ENCODE measurements at regions not wholly inside any gene's neighbourhood (a gene's known extent, or its start where the extent isn't known, plus 50 kb on each side); places are given as distances from the start of the nearest gene placed in this dataset.

DNA sequence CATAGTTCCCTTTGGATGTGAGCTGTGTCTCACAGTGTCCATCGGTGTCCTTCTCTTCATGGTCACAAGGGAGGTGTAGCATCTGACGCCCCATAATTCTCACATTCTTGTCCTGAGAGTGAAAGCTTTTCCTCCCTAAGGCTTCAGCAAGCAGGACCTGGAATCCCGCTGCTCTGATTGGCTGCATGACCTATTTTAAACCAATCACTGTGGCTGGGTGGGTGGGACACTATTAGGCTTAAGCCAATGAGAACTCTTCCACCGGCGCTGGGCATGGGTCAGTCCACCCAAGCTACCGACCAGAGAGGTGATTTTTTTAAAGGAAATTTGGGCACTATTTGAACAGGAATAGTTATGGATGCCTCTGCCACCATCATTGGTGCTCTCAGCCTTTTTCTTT, 385.9 kb downstream of the MFSD1 start:
- Mint-ChIP-seq H3K4me1 (ENCODE audit: unreplicated experiment) (no peaks in the 10 kb centered on the region), H3K36me3 (ENCODE audit: unreplicated experiment) (no peaks in the 10 kb centered on the region), H3K27ac (ENCODE audit: unreplicated experiment) (no peak overlapping the region), H3K27me3 (ENCODE audit: unreplicated experiment) (peaks cover 3% of the 10 kb centered on the region), H3K4me3 (ENCODE audit: unreplicated experiment) (no peak overlapping the region), H3K9me3 (ENCODE audit: unreplicated experiment) (no peaks in the 10 kb centered on the region)
- DNase-seq (ENCODE audit: extremely low spot score, unreplicated experiment) = no peak
- no peak for TF ChIP-seq CTCF (IDR thresholded peaks at IDR 0.05)

DNA sequence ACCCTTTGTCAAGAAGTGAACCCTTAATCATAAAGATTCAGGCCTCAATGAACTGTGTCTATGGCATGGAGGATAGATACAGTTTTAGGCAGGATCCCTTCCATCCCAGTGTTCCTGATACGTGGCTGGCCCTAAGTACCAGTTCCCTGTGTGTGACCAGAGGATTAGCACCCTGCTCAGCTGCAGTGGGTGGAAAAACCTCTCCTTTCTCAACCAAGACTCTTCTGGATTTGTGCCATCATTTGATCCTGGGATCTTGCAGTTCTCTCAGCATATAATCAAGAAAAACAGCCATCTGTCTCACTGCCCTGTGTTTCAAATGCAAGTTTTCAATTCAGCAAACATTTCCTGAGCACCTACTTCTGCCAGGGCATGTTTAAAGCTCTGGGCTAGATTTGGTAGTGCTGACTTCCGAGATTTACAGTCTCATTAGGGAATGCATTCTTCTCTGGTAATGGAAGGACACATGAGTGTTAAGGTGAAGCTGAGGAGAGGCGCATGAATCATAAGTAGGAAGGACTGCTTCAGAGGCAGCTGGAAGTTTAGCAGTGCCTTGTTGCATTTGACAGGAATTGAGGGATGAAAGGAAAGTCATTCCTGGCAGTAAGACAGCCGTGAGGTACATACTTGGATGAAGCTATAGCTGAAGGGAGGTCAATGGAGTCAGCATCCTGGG, 388.3 kb downstream of the MFSD1 start:
- Mint-ChIP-seq H3K4me3 (ENCODE audit: unreplicated experiment) (no peak overlapping the region), H3K27ac (ENCODE audit: unreplicated experiment) (no peak overlapping the region), H3K9me3 (ENCODE audit: unreplicated experiment) (no peaks in the 10 kb centered on the region), H3K27me3 (ENCODE audit: unreplicated experiment) (peaks cover 3% of the 10 kb centered on the region), H3K36me3 (ENCODE audit: unreplicated experiment) (no peaks in the 10 kb centered on the region), H3K4me1 (ENCODE audit: unreplicated experiment) (no peaks in the 10 kb centered on the region)
- no peak for DNase-seq (ENCODE audit: extremely low spot score, unreplicated experiment)
- no peak for TF ChIP-seq CTCF (IDR thresholded peaks at IDR 0.05)

DNA sequence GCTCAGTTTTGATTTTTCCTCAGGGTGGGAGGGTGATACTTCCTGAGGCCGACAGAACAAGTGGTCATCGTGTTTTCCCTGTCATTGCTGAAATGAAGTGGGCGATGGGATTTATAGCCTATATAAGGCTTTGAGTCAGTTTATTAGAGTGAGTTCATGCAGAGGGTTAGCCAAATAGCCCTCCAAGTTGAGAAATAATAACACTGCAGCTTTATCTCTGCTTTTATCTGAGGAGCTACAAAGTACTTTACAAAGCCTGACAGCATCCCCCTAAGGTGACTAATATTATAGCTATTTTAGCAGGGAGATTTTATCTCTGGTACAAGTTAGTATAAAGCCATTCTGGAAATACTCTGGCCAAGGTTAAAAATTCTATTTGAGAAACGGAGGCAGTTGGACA, 389.6 kb downstream of the MFSD1 start:
- H3K36me3 Mint-ChIP-seq (ENCODE audit: unreplicated experiment) = no peaks in the 10 kb centered on the region
- TF ChIP-seq CTCF (IDR thresholded peaks at IDR 0.05) = no peak
- H3K4me3 Mint-ChIP-seq (ENCODE audit: unreplicated experiment) = no peak overlapping the region
- no peaks in the 10 kb centered on the region for H3K9me3 Mint-ChIP-seq (ENCODE audit: unreplicated experiment)
- H3K27me3 Mint-ChIP-seq (ENCODE audit: unreplicated experiment) = peaks cover 3% of the 10 kb centered on the region
- H3K27ac Mint-ChIP-seq (ENCODE audit: unreplicated experiment) = no peak overlapping the region
- no peak for DNase-seq (ENCODE audit: extremely low spot score, unreplicated experiment)
- no peaks in the 10 kb centered on the region for H3K4me1 Mint-ChIP-seq (ENCODE audit: unreplicated experiment)

DNA sequence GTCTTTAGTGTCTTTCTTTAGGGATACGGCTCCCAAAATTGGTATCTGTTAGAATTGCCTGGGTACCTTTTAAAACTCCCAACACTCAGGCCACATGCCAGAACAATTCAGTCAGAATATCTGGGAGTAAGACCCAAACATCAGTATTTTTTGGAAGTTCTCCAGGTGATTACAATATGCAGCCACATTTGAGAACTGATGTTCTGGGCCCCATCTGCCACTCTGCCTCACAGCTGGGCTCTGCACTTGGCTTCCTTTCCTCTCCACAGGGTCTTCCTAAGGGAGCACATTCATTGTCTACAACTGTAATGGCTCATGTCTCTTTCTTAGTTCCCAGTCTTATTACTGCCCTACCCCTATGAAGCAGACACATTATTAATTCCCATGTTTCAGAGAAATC, 394.5 kb downstream of the MFSD1 start:
- H3K27ac Mint-ChIP-seq (ENCODE audit: unreplicated experiment) = no peak overlapping the region
- H3K4me1 Mint-ChIP-seq (ENCODE audit: unreplicated experiment) = no peaks in the 10 kb centered on the region
- no peak overlapping the region for H3K4me3 Mint-ChIP-seq (ENCODE audit: unreplicated experiment)
- TF ChIP-seq CTCF (IDR thresholded peaks at IDR 0.05) = no peak
- H3K27me3 Mint-ChIP-seq (ENCODE audit: unreplicated experiment) = peaks cover 4% of the 10 kb centered on the region
- no peak for DNase-seq (ENCODE audit: extremely low spot score, unreplicated experiment)
- H3K36me3 Mint-ChIP-seq (ENCODE audit: unreplicated experiment) = no peaks in the 10 kb centered on the region
- peaks cover 7% of the 10 kb centered on the region for H3K9me3 Mint-ChIP-seq (ENCODE audit: unreplicated experiment)

DNA sequence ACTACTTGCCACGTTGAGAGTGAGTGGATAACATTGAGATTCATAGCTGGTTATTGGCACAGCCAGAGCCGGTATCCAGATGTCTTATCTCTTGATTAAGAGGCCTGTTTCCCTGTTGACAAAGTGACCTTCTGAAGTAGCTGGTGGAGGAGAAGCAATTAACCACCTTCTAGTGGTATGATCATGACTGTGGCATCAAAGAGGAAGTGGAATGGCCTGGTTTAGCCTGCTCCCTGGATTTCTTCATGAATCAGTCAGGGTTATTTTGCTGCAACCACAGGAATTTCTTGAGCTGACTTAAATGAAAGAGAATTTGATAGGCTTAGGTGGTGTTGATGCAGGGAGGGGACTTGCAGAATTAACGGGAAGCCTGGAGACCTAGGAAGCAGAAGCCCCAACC, 398.3 kb downstream of the MFSD1 start:
- Mint-ChIP-seq H3K9me3 (ENCODE audit: unreplicated experiment) (peaks cover 7% of the 10 kb centered on the region), H3K4me3 (ENCODE audit: unreplicated experiment) (no peak overlapping the region), H3K4me1 (ENCODE audit: unreplicated experiment) (no peaks in the 10 kb centered on the region), H3K27ac (ENCODE audit: unreplicated experiment) (no peak overlapping the region), H3K36me3 (ENCODE audit: unreplicated experiment) (no peaks in the 10 kb centered on the region), H3K27me3 (ENCODE audit: unreplicated experiment) (peaks cover 4% of the 10 kb centered on the region)
- TF ChIP-seq CTCF (IDR thresholded peaks at IDR 0.05) = no peak
- no peak for DNase-seq (ENCODE audit: extremely low spot score, unreplicated experiment)
